ENCODE measurements at regions not wholly inside any gene's neighbourhood (a gene's known extent, or its start where the extent isn't known, plus 50 kb on each side); places are given as distances from the start of the nearest gene placed in this dataset.

DNA sequence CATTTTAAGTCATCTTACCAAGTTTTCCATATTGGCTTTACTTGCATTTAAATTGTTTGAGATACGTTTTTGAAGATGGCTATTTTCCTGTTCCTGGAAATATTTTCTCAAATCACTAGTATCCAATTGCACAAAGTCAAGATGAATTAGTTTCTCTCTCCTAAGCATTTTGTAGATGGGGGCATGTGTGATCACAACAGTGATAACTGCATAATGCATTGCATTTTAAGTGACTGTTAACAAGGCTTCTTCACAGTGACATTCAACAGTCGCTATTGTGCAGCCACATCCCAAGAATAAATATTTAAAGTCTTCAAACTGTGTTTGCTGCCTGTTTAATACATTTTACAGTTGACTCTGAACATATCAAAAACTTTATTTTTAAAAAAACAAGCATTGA is 694.2 kb upstream of the CDH7 start:
- TF ChIP-seq EZH2phosphoT487 (conservative IDR thresholded peaks at IDR 0.05; ENCODE audit: low read length): no peak
- TF ChIP-seq, protein P1, sequence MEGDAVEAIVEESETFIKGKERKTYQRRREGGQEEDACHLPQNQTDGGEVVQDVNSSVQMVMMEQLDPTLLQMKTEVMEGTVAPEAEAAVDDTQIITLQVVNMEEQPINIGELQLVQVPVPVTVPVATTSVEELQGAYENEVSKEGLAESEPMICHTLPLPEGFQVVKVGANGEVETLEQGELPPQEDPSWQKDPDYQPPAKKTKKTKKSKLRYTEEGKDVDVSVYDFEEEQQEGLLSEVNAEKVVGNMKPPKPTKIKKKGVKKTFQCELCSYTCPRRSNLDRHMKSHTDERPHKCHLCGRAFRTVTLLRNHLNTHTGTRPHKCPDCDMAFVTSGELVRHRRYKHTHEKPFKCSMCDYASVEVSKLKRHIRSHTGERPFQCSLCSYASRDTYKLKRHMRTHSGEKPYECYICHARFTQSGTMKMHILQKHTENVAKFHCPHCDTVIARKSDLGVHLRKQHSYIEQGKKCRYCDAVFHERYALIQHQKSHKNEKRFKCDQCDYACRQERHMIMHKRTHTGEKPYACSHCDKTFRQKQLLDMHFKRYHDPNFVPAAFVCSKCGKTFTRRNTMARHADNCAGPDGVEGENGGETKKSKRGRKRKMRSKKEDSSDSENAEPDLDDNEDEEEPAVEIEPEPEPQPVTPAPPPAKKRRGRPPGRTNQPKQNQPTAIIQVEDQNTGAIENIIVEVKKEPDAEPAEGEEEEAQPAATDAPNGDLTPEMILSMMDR (IDR thresholded peaks at IDR 0.05; ENCODE audit: insufficient read depth, low read length, poor library complexity, severe bottlenecking): no peak

All from SU-DHL-6 (cell line).